Stimulated activated CD4-positive, alpha-beta T cell treated with anti-CD3 and anti-CD28 coated beads, Interleukin-15, amount 100 ng/mL, for 48 hours (primary cell): ENCODE measurements at regions not wholly inside any gene's neighbourhood (a gene's known extent, or its start where the extent isn't known, plus 50 kb on each side); places are given as distances from the start of the nearest gene placed in this dataset.
A peak's percentile ranks its signal among the peaks of the same experiment; 100 is the strongest.
"Not testable (repeated sequence)": the region's sequence is repeated elsewhere in the genome, so short reads cannot be mapped to it uniquely, and the experiment has no call there.

ENCODE experiments used
- DNase-seq, 2 donors: peaks; one replicate each; pipeline ENCODE4 v3.0.0-alpha.2; 2020; ENCODE audit warnings: low read depth in 2 of 2

DNA sequence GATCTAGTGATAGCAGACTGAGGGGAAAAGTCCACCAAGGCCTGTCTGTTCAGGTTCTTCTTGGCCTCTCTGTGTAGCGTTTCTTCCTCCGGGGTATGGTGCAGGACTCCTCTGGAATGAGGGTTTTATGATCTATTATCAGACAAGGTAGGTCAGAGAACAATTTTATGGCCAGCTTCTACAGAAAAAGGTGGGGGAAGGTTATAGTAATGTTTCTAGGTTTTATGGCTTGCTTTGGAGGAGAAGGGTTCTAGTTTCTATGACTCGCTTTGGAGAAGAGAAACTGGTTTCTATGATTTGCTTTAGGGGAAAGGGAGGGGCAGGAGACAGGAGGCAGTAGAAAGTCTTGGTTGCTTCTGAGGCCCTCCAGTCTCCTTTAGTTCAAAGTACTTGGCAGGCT, 144.8 kb upstream of the LAMA2 start:
- no peak for DNase-seq

GRCh38 chr6:128736780-128737179, 146.2 kb upstream of the LAMA2 start:
- DNase-seq = no peak

GRCh38 chr6:128731249-128732165, 151.4 kb upstream of the LAMA2 start:
- DNase-seq = no peak

DNA sequence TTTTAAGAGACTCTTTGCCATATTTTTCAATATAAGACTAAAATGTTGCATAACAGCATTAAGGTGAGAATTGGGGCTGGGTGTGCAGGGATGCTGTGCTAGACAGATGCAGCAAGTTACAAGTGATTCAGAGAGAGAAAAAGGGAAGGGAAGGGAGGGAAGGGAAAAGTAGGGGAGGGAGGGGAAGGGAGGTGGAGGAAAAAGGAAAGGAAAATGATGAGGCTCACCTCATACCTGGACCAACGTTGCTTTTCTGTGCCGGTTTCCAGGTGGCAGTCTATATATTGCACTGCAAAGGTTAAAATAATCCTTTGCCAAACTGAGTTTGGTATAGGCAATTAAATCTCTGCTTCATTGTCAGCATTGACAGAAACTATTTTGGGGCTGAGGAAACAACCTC, 155.4 kb upstream of the LAMA2 start:
- no peak for DNase-seq

GRCh38 chr6:128725271-128726233, 157.4 kb upstream of the LAMA2 start:
- DNase-seq = peak in 1 of 2 donors; percentile 8

- no peak for DNase-seq
Measured at GRCh38 chr6:128724738-128725137, 158.2 kb upstream of the LAMA2 start.

- DNase-seq = no peak
Measured at GRCh38 chr6:128723667-128724066, 159.3 kb upstream of the LAMA2 start.

- DNase-seq = no peak
Measured at GRCh38 chr6:128720891-128721290, 162.0 kb upstream of the LAMA2 start.

- DNase-seq = no peak
Measured at GRCh38 chr6:128719786-128720185, 163.2 kb upstream of the LAMA2 start.

DNA sequence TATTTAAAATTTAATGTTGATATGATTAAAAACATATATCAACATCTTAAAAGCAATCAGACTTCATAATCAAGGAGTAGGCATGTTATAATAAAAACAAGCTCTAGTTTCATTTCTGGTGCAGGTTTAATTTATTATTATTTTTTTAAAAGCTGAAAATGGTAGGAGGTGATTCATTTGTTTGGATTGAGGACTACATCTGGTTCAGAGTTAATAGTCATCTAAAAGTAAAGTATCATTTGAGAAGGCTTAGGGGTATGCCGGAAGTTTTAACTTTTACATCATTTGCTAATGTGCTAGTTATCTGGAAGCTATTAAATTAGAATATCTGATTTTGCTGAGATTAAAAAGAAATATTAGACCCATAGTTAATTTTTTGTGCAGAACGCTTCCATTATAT, 169.5 kb upstream of the LAMA2 start:
- no peak for DNase-seq

- DNase-seq = no peak
Measured at GRCh38 chr6:128712898-128713297, 170.0 kb upstream of the LAMA2 start.

DNA sequence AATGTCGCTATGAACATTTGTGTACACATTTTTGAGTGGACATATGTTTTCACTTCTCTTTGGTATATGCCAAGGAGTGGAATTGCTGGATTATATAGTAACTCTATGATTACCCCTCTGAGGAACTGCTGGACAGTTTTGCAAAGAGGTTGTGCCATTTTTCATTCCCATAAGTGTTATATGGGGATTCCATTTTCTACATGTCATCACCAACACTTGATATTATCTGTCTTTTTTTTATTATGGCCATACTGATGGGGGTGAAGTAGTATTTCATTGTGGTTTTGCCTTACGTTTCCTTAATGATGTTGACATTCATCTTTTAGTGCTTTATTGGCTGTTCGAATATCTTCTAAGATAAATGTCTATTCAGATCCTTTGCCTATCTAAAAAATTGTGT, 171.8 kb upstream of the LAMA2 start:
- no peak for DNase-seq

DNA sequence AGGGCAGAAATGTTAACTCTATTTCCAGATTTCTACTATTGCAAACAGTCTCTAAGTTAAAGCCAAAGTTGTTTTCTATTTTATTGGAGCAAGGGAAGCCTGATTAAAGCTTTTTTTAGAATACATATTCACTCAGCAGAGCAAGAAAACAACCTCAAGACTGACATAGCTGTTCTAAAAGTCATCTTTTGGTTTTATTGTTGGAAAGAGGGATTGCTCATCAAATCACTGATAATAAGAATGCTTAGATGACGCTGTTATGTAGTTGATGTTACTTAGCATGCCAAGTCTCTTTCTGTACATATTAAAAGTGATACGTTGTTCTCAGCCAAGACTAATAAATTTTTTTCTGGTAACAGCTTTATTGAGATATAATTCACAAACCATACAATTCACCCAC, 172.6 kb upstream of the LAMA2 start:
- no peak for DNase-seq

- DNase-seq = no peak
Measured at GRCh38 chr6:128704601-128705000, 178.3 kb upstream of the LAMA2 start.

- DNase-seq = not testable (repeated sequence)
Measured at GRCh38 chr6:128703794-128704193, 179.1 kb upstream of the LAMA2 start.

DNA sequence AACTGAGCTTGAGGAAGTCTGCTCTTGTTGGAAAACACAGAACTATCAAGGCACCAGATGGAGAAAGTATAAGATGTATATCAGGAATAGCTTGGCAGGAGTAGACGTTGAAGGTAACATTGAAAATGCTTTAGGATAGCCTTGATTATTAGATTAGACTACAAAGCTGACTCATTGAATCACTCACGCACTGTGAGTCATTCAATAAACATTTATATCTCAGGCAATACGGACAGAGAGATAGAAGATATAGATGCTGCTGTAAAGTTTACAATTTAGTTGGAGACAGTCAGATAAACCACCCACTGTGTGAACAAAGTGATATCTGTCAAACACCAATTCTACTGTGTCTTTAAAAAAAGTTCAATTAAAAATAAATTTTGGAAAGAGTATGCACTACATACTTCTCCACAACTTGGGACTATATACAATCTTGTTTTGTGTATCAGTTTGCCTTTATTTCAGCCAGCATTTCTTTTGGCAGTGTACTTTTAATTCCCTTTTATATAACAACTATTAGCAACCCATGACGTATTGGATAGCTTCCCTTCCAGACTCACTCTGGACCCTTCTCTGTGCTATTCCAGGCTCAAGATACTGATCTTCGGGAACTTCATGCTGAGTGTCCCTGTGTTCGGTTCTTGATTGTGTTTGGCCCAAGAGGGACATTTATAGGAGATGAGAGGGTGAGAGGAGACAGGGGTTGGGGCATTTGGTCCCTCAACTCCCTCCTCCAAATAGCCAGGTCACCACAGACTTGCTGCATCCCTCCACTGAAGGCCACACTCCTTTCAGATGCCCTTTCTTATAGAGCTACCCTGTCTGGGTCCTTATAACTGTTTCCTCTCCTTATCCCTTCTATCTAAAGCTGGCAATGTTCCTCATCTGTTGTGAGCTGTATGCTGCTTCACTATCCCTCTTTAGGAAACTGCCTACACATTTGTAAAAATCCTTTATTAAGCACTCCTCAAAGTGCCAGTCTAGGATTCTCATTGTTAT, 176.6 kb upstream of the PTPRK start:
- DNase-seq = no peak

GRCh38 chr6:128694303-128695009, 174.1 kb upstream of the PTPRK start:
- DNase-seq = no peak

DNA sequence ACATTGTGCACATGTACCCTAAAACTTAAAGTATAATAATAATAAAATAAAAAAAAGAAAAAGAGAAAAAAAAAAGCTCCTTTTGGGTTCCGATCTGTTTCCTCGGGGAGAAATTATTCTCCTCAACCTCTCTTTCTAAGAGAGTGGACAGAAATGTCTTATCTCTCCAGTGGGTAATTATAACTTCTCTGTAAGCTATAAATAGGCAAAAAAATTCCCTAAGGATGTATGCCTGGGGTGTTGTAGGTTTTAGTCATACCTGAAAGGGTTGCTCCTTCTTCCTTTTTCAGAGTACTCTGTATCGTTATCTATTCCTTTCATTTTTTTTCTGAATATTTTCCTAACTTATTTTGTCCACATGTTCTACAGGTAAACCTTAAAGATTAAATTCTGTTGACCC, 169.7 kb upstream of the PTPRK start:
- DNase-seq = no peak

DNA sequence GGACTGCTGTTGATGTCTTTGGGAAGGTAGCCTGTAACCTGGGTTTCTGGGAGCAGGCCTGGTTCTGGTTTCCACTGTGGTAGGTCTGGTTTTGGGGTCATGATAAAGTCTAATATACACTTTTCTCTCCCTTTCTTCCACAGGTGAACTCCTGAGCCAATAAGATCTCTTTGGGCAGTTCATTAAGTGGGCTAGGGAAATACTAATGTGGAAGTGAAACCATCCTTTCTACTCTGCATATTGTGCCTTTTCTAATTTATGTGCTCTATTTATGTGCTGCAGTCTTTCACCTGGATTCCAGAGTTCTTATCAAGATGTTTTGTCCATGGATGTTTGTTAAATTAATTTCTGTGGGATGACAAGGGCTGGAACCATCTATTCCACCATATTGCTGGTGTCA, 165.7 kb upstream of the PTPRK start:
- DNase-seq = no peak

GRCh38 chr6:128676456-128676855, 156.1 kb upstream of the PTPRK start:
- DNase-seq = no peak

DNA sequence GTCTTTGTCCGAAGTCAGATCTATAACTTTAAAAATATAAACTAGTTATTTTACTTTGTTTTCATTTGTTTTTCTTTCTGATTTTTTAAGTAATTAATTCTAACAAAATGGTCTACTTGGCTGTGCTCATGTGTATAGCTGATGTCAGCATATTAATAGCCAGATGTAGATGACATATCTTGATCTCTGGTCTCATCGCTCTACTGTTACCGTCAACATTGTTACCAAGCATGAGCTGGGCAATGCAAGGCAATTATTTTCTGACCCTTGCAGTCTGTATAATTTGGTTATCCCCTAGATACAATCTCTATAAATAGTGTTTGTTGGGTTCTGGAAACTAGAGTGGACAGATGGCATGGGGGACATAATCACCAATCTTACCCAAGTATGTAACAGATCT, 151.6 kb upstream of the PTPRK start:
- no peak for DNase-seq
